Osteoblast (primary cell): ENCODE measurements at regions not wholly inside any gene's neighbourhood (a gene's known extent, or its start where the extent isn't known, plus 50 kb on each side); places are given as distances from the start of the nearest gene placed in this dataset.

ENCODE experiments used
- DNase-seq: peaks from one replicate; pipeline ENCODE4 v3.0.0; 2011; ENCODE audit warnings: low spot score, mixed read lengths; ENCODE audit not compliant: insufficient read length; ENCODE audit errors: missing footprints
- H2AFZ ChIP-seq: 2 replicates; pipeline ENCODE4 v1.6.0; 2011; ENCODE audit warnings: mild to moderate bottlenecking, low read length
- H3K27ac ChIP-seq: 2 replicates; pipeline ENCODE4 v1.5.1; 2011; ENCODE audit warnings: mild to moderate bottlenecking, low read depth, low read length, moderate library complexity
- H3K27me3 ChIP-seq: 2 replicates; pipeline ENCODE4 v1.6.0; 2012; ENCODE audit warnings: mild to moderate bottlenecking, control low read depth, inconsistent platforms, low read length, moderate library complexity; ENCODE audit not compliant: insufficient read depth
- H3K36me3 ChIP-seq: 2 replicates; pipeline ENCODE4 v1.5.1; 2011; ENCODE audit warnings: mild to moderate bottlenecking, low read length, control low read depth, moderate library complexity; ENCODE audit not compliant: insufficient read depth
- H3K4me1 ChIP-seq: 2 replicates; pipeline ENCODE4 v1.5.1; 2011; ENCODE audit warnings: mild to moderate bottlenecking, low read length, control low read depth, moderate library complexity; ENCODE audit not compliant: insufficient read depth
- H3K4me2 ChIP-seq: 2 replicates; pipeline ENCODE4 v1.6.0; 2011; ENCODE audit warnings: mild to moderate bottlenecking, low read length; ENCODE audit not compliant: insufficient read depth
- H3K4me3 ChIP-seq: fragments of 200-600 bp; sonication (generic); 3 replicates; pipeline ENCODE4 v1.5.1; 2012; ENCODE audit warnings: mild to moderate bottlenecking, low read length, inconsistent platforms; ENCODE audit not compliant: insufficient read depth
- H3K79me2 ChIP-seq: 2 replicates; pipeline ENCODE4 v1.6.0; 2012; ENCODE audit warnings: mild to moderate bottlenecking, low read length, control low read depth, inconsistent platforms; ENCODE audit not compliant: insufficient read depth
- H3K9me3 ChIP-seq: 2 replicates; pipeline ENCODE4 v1.5.1; 2011; ENCODE audit warnings: low read depth, low read length, control low read depth
- H4K20me1 ChIP-seq: 2 replicates; pipeline ENCODE4 v1.6.0; 2012; ENCODE audit warnings: mild to moderate bottlenecking, low read length, control low read depth; ENCODE audit not compliant: insufficient read depth
- CTCF ChIP-seq: IDR thresholded peaks from 2 replicates; pipeline ENCODE4 v1.5.1; 2011; ENCODE audit warnings: mild to moderate bottlenecking, low read depth, low read length, moderate library complexity; ENCODE audit errors: extremely low read depth

GRCh38 chr20:7497985-7498384 lies 442.3 kb downstream of the HAO1 start:
- Histone ChIP-seq H3K4me1 (no peaks in the 10 kb centered on the region), H3K36me3 (no peaks in the 10 kb centered on the region), H3K27me3 (no peaks in the 10 kb centered on the region), H3K9me3 (no peaks in the 10 kb centered on the region), H3K4me2 (no peak overlapping the region), H4K20me1 (no peaks in the 10 kb centered on the region), H3K4me3 (no peak overlapping the region), H3K27ac (no peak overlapping the region), H2AFZ (no peak overlapping the region), H3K79me2 (no peaks in the 10 kb centered on the region)
- no peak for DNase-seq
- TF ChIP-seq CTCF, result no peak

GRCh38 chr20:7499201-7499600 lies 441.1 kb downstream of the HAO1 start:
- TF ChIP-seq CTCF, result no peak
- Histone ChIP-seq H4K20me1 (no peaks in the 10 kb centered on the region), H3K27ac (no peak overlapping the region), H3K4me2 (no peak overlapping the region), H3K36me3 (no peaks in the 10 kb centered on the region), H3K9me3 (no peaks in the 10 kb centered on the region), H3K4me1 (no peaks in the 10 kb centered on the region), H3K27me3 (no peaks in the 10 kb centered on the region), H3K4me3 (no peak overlapping the region), H3K79me2 (no peaks in the 10 kb centered on the region), H2AFZ (no peak overlapping the region)
- DNase-seq, result no peak

- H3K36me3 ChIP-seq, result no peaks in the 10 kb centered on the region
- DNase-seq, result no peak
- H3K27me3 ChIP-seq, result no peaks in the 10 kb centered on the region
- H2AFZ ChIP-seq, result no peak overlapping the region
- no peaks in the 10 kb centered on the region for H4K20me1 ChIP-seq
- no peak for TF ChIP-seq CTCF
- no peak overlapping the region for H3K4me2 ChIP-seq
- no peak overlapping the region for H3K27ac ChIP-seq
- H3K4me1 ChIP-seq, result no peaks in the 10 kb centered on the region
- H3K4me3 ChIP-seq, result no peak overlapping the region
- no peaks in the 10 kb centered on the region for H3K9me3 ChIP-seq
- H3K79me2 ChIP-seq, result no peaks in the 10 kb centered on the region
Observed at GRCh38 chr20:7500231-7500663, 440.0 kb downstream of the HAO1 start.

- no peaks in the 10 kb centered on the region for H3K9me3 ChIP-seq
- H3K79me2 ChIP-seq, result no peaks in the 10 kb centered on the region
- H3K27ac ChIP-seq, result no peak overlapping the region
- DNase-seq, result no peak
- TF ChIP-seq CTCF, result no peak
- no peaks in the 10 kb centered on the region for H4K20me1 ChIP-seq
- no peaks in the 10 kb centered on the region for H3K36me3 ChIP-seq
- H2AFZ ChIP-seq, result no peak overlapping the region
- H3K27me3 ChIP-seq, result no peaks in the 10 kb centered on the region
- no peaks in the 10 kb centered on the region for H3K4me1 ChIP-seq
- no peak overlapping the region for H3K4me2 ChIP-seq
- no peak overlapping the region for H3K4me3 ChIP-seq
Observed at GRCh38 chr20:7503501-7503900, 436.8 kb downstream of the HAO1 start.
